ENCODE measurements at regions not wholly inside any gene's neighbourhood (a gene's known extent, or its start where the extent isn't known, plus 50 kb on each side); places are given as distances from the start of the nearest gene placed in this dataset.

- in situ Hi-C loops (cut with MboI; ENCODE audit: low sequenced_read_pairs): no loop called here
- no peaks in the 10 kb centered on the region for H3K36me3 ChIP-seq (replicated peaks)
- no peaks in the 10 kb centered on the region for H3K27me3 ChIP-seq (ENCODE audit: low read depth)
- H3K9me3 ChIP-seq: no peaks in the 10 kb centered on the region; the same call in 1 of the 2 replicates
- DNase-seq (ENCODE audit: low spot score in 2 of 2): no peak
- H3K4me3 ChIP-seq: no peak overlapping the region
- H3K4me1 ChIP-seq: no peaks in the 10 kb centered on the region
Observed at GRCh38 chr3:190926619-190927018, 64.1 kb upstream of the GMNC start.

GRCh38 chr3:190912736-190913135, 50.2 kb upstream of the GMNC start:
- DNase-seq (ENCODE audit: low spot score in 2 of 2): no peak
- Histone ChIP-seq H3K36me3 (replicated peaks) (no peaks in the 10 kb centered on the region), H3K4me1 (no peaks in the 10 kb centered on the region), H3K27me3 (ENCODE audit: low read depth) (peaks cover 3% of the 10 kb centered on the region; the same call in 1 of the 2 replicates), H3K4me3 (no peak overlapping the region), H3K9me3 (no peaks in the 10 kb centered on the region)
- in situ Hi-C loops (cut with MboI; ENCODE audit: low sequenced_read_pairs): no loop called here
